HPDE6-E6E7 (cell line): ENCODE measurements at regions not wholly inside any gene's neighbourhood (a gene's known extent, or its start where the extent isn't known, plus 50 kb on each side); places are given as distances from the start of the nearest gene placed in this dataset.
"Not testable (repeated sequence)": the region's sequence is repeated elsewhere in the genome, so short reads cannot be mapped to it uniquely, and the experiment has no call there.

ENCODE experiments used
- DNase-seq: peaks from one replicate; pipeline ENCODE4 v3.0.0; 2011; ENCODE audit warnings: missing footprints; ENCODE audit errors: extremely low spot score

- DNase-seq = no peak
Measured at GRCh38 chr3:5974630-5975322, 787.3 kb downstream of the EDEM1 start.

GRCh38 chr3:5977331-5977730 lies 789.8 kb downstream of the EDEM1 start:
- DNase-seq = no peak

- no peak for DNase-seq
Measured at GRCh38 chr3:5980475-5980874, 793.0 kb downstream of the EDEM1 start.

GRCh38 chr3:5994651-5995050 lies 807.1 kb downstream of the EDEM1 start:
- DNase-seq = no peak

GRCh38 chr3:6018456-6018855 lies 830.9 kb downstream of the EDEM1 start:
- DNase-seq = no peak

GRCh38 chr3:6022621-6023020 lies 835.1 kb downstream of the EDEM1 start:
- DNase-seq = no peak

GRCh38 chr3:6025032-6025431 lies 835.9 kb upstream of the GRM7 start:
- no peak for DNase-seq

- DNase-seq = not testable (repeated sequence)
Measured at GRCh38 chr3:6030648-6031047, 830.3 kb upstream of the GRM7 start.

- DNase-seq = no peak
Measured at GRCh38 chr3:6035626-6036025, 825.3 kb upstream of the GRM7 start.

- no peak for DNase-seq
Measured at GRCh38 chr3:6039971-6040370, 820.9 kb upstream of the GRM7 start.

- DNase-seq = no peak
Measured at GRCh38 chr3:6041894-6042293, 819.0 kb upstream of the GRM7 start.

- no peak for DNase-seq
Measured at GRCh38 chr3:6047016-6047415, 813.9 kb upstream of the GRM7 start.

- DNase-seq = no peak
Measured at GRCh38 chr3:6060251-6060650, 800.7 kb upstream of the GRM7 start.

GRCh38 chr3:6062261-6063187 lies 798.4 kb upstream of the GRM7 start:
- DNase-seq = no peak

GRCh38 chr3:6066397-6066796 lies 794.5 kb upstream of the GRM7 start:
- no peak for DNase-seq

- not testable (repeated sequence) for DNase-seq
Measured at GRCh38 chr3:6066868-6067578, 793.9 kb upstream of the GRM7 start.

- no peak for DNase-seq
Measured at GRCh38 chr3:6074952-6075351, 786.0 kb upstream of the GRM7 start.

GRCh38 chr3:6078436-6078835 lies 782.5 kb upstream of the GRM7 start:
- no peak for DNase-seq

GRCh38 chr3:6079011-6079410 lies 781.9 kb upstream of the GRM7 start:
- no peak for DNase-seq

- DNase-seq = no peak
Measured at GRCh38 chr3:6079561-6080179, 781.2 kb upstream of the GRM7 start.

GRCh38 chr3:6088433-6088832 lies 772.5 kb upstream of the GRM7 start:
- no peak for DNase-seq

GRCh38 chr3:6089780-6090179 lies 771.1 kb upstream of the GRM7 start:
- no peak for DNase-seq
